ENCODE measurements at regions not wholly inside any gene's neighbourhood (a gene's known extent, or its start where the extent isn't known, plus 50 kb on each side); places are given as distances from the start of the nearest gene placed in this dataset.
"Not testable (repeated sequence)": the region's sequence is repeated elsewhere in the genome, so short reads cannot be mapped to it uniquely, and the experiment has no call there.

GRCh38 chr20:47969426-47969825 is 184.1 kb upstream of the SULF2 start:
- Histone ChIP-seq H3K4me1 (ENCODE audit: insufficient read depth) (no peaks in the 10 kb centered on the region), H3K36me3 (ENCODE audit: insufficient read depth) (no peaks in the 10 kb centered on the region), H3K27ac (ENCODE audit: low read depth) (no peak overlapping the region), H3K4me3 (ENCODE audit: low read depth, low read length) (no peak overlapping the region)
- WGBS, result 95% methylated on average over 6 of the region's 6 CpGs
- DNase-seq (ENCODE audit: extremely low spot score), result no peak

GRCh38 chr20:47968541-47969310 is 183.4 kb upstream of the SULF2 start:
- 93% methylated on average over 31 of the region's 31 CpGs for WGBS
- DNase-seq (ENCODE audit: extremely low spot score), result no peak
- Histone ChIP-seq H3K4me3 (ENCODE audit: low read depth, low read length) (no peak overlapping the region), H3K27ac (ENCODE audit: low read depth) (no peak overlapping the region), H3K36me3 (ENCODE audit: insufficient read depth) (no peaks in the 10 kb centered on the region), H3K4me1 (ENCODE audit: insufficient read depth) (no peaks in the 10 kb centered on the region)

- DNase-seq (ENCODE audit: extremely low spot score), result no peak
- H3K4me3 ChIP-seq (ENCODE audit: low read depth, low read length), result no peak overlapping the region
- 89% methylated on average over 5 of the region's 5 CpGs for WGBS
- no peaks in the 10 kb centered on the region for H3K36me3 ChIP-seq (ENCODE audit: insufficient read depth)
- H3K27ac ChIP-seq (ENCODE audit: low read depth), result no peak overlapping the region
- H3K4me1 ChIP-seq (ENCODE audit: insufficient read depth), result no peaks in the 10 kb centered on the region
These were observed 178.9 kb upstream of the SULF2 start for GRCh38 chr20:47964149-47964548.

GRCh38 chr20:47963022-47963421 is 177.7 kb upstream of the SULF2 start:
- H3K36me3 ChIP-seq (ENCODE audit: insufficient read depth), result no peaks in the 10 kb centered on the region
- WGBS, result 68% methylated on average over 8 of the region's 8 CpGs
- no peak for DNase-seq (ENCODE audit: extremely low spot score)
- H3K27ac ChIP-seq (ENCODE audit: low read depth), result no peak overlapping the region
- no peak overlapping the region for H3K4me3 ChIP-seq (ENCODE audit: low read depth, low read length)
- no peaks in the 10 kb centered on the region for H3K4me1 ChIP-seq (ENCODE audit: insufficient read depth)

- Histone ChIP-seq H3K27ac (ENCODE audit: low read depth) (no peak overlapping the region), H3K4me3 (ENCODE audit: low read depth, low read length) (no peak overlapping the region), H3K36me3 (ENCODE audit: insufficient read depth) (no peaks in the 10 kb centered on the region), H3K4me1 (ENCODE audit: insufficient read depth) (no peaks in the 10 kb centered on the region)
- 83% methylated on average over 7 of the region's 7 CpGs for WGBS
- DNase-seq (ENCODE audit: extremely low spot score), result no peak
These were observed 177.1 kb upstream of the SULF2 start for GRCh38 chr20:47962286-47962963.

GRCh38 chr20:47960769-47961541 is 175.7 kb upstream of the SULF2 start:
- no peak for DNase-seq (ENCODE audit: extremely low spot score)
- Histone ChIP-seq H3K27ac (ENCODE audit: low read depth) (no peak overlapping the region), H3K4me3 (ENCODE audit: low read depth, low read length) (no peak overlapping the region), H3K36me3 (ENCODE audit: insufficient read depth) (no peaks in the 10 kb centered on the region), H3K4me1 (ENCODE audit: insufficient read depth) (no peaks in the 10 kb centered on the region)
- 80% methylated on average over 7 of the region's 7 CpGs for WGBS

GRCh38 chr20:47960277-47960676 is 175.0 kb upstream of the SULF2 start:
- Histone ChIP-seq H3K27ac (ENCODE audit: low read depth) (no peak overlapping the region), H3K4me3 (ENCODE audit: low read depth, low read length) (no peak overlapping the region), H3K36me3 (ENCODE audit: insufficient read depth) (no peaks in the 10 kb centered on the region), H3K4me1 (ENCODE audit: insufficient read depth) (no peaks in the 10 kb centered on the region)
- WGBS, result 90% methylated on average over 8 of the region's 8 CpGs
- no peak for DNase-seq (ENCODE audit: extremely low spot score)

- H3K36me3 ChIP-seq (ENCODE audit: insufficient read depth); H3K4me3 ChIP-seq (ENCODE audit: low read depth, low read length); H3K27ac ChIP-seq (ENCODE audit: low read depth); H3K4me1 ChIP-seq (ENCODE audit: insufficient read depth): not testable (repeated sequence)
- DNase-seq (ENCODE audit: extremely low spot score), result peak; percentile 36
- WGBS, result 37% methylated on average over 16 of the region's 16 CpGs
These were observed 172.9 kb upstream of the SULF2 start for GRCh38 chr20:47957989-47958801.

- H3K36me3 ChIP-seq (ENCODE audit: insufficient read depth), result no peaks in the 10 kb centered on the region
- H3K4me3 ChIP-seq (ENCODE audit: low read depth, low read length), result no peak overlapping the region
- DNase-seq (ENCODE audit: extremely low spot score), result no peak
- 94% methylated on average over 11 of the region's 11 CpGs for WGBS
- no peaks in the 10 kb centered on the region for H3K4me1 ChIP-seq (ENCODE audit: insufficient read depth)
- no peak overlapping the region for H3K27ac ChIP-seq (ENCODE audit: low read depth)
These were observed 171.9 kb upstream of the SULF2 start for GRCh38 chr20:47957135-47957534.

GRCh38 chr20:47956268-47956995 is 171.2 kb upstream of the SULF2 start:
- no peak overlapping the region for H3K4me3 ChIP-seq (ENCODE audit: low read depth, low read length)
- H3K27ac ChIP-seq (ENCODE audit: low read depth), result no peak overlapping the region
- WGBS, result 68% methylated on average over 19 of the region's 19 CpGs
- H3K4me1 ChIP-seq (ENCODE audit: insufficient read depth), result no peaks in the 10 kb centered on the region
- DNase-seq (ENCODE audit: extremely low spot score), result no peak
- no peaks in the 10 kb centered on the region for H3K36me3 ChIP-seq (ENCODE audit: insufficient read depth)

- 85% methylated on average over 6 of the region's 6 CpGs for WGBS
- no peaks in the 10 kb centered on the region for H3K36me3 ChIP-seq (ENCODE audit: insufficient read depth)
- no peak for DNase-seq (ENCODE audit: extremely low spot score)
These were observed 168.2 kb upstream of the SULF2 start for GRCh38 chr20:47953471-47953870.

GRCh38 chr20:47952023-47952564 is 166.8 kb upstream of the SULF2 start:
- no peak overlapping the region for H3K4me3 ChIP-seq (ENCODE audit: low read depth, low read length)
- DNase-seq (ENCODE audit: extremely low spot score), result no peak
- 88% methylated on average over 9 of the region's 9 CpGs for WGBS
- no peaks in the 10 kb centered on the region for H3K4me1 ChIP-seq (ENCODE audit: insufficient read depth)
- H3K36me3 ChIP-seq (ENCODE audit: insufficient read depth), result no peaks in the 10 kb centered on the region
- no peak overlapping the region for H3K27ac ChIP-seq (ENCODE audit: low read depth)

More at GRCh38 chr20:47953471-47953870, 168.2 kb upstream of the SULF2 start:
- no peaks in the 10 kb centered on the region for H3K4me1 ChIP-seq (ENCODE audit: insufficient read depth)
- no peak overlapping the region for H3K4me3 ChIP-seq (ENCODE audit: low read depth, low read length)
- no peak overlapping the region for H3K27ac ChIP-seq (ENCODE audit: low read depth)
